BLaER1 (cell line): ENCODE measurements at regions not wholly inside any gene's neighbourhood (a gene's known extent, or its start where the extent isn't known, plus 50 kb on each side); places are given as distances from the start of the nearest gene placed in this dataset.
"Not testable (repeated sequence)": the region's sequence is repeated elsewhere in the genome, so short reads cannot be mapped to it uniquely, and the experiment has no call there.

Source experiments
- H3K27ac ChIP-seq: shearing (Covaris generic); formaldehyde crosslinking; 2 replicates; pipeline ENCODE4 v1.8.1; 2022
- H3K27me3 ChIP-seq: shearing (Covaris generic); formaldehyde crosslinking; 2 replicates; pipeline ENCODE4 v1.8.1; 2022
- H3K36me3 ChIP-seq: shearing (Covaris generic); formaldehyde crosslinking; 2 replicates; pipeline ENCODE4 v1.8.1; 2022
- H3K4me1 ChIP-seq: shearing (Covaris generic); formaldehyde crosslinking; 2 replicates; pipeline ENCODE4 v1.8.1; 2022
- H3K4me2 ChIP-seq: shearing (Covaris generic); formaldehyde crosslinking; 2 replicates; pipeline ENCODE4 v1.8.1; 2022
- H3K4me3 ChIP-seq: shearing (Covaris generic); formaldehyde crosslinking; 2 replicates; pipeline ENCODE4 v1.8.1; 2022
- H3K9ac ChIP-seq: shearing (Covaris generic); formaldehyde crosslinking; 2 replicates; pipeline ENCODE4 v1.8.1; 2022
- H3K9me3 ChIP-seq: shearing (Covaris generic); formaldehyde crosslinking; 2 replicates; pipeline ENCODE4 v1.8.1; 2022
- H4K20me1 ChIP-seq: shearing (Covaris generic); formaldehyde crosslinking; 2 replicates; pipeline ENCODE4 v1.8.1; 2022
- Cebpa-rat ChIP-seq: shearing (Covaris generic); IDR thresholded peaks from 2 replicates; pipeline ENCODE4 v1.8.1; 2022

- no peaks in the 10 kb centered on the region for H4K20me1 ChIP-seq
- no peak for TF ChIP-seq Cebpa-rat
- no peak overlapping the region for H3K27ac ChIP-seq
Measured at GRCh38 chr6:86217906-86218305, 575.2 kb upstream of the SYNCRIP start.

GRCh38 chr6:86215323-86215722, 572.6 kb upstream of the SYNCRIP start:
- Histone ChIP-seq H3K9ac (no peak overlapping the region), H4K20me1 (no peaks in the 10 kb centered on the region), H3K4me3 (no peak overlapping the region), H3K36me3 (no peaks in the 10 kb centered on the region), H3K27ac (no peak overlapping the region), H3K4me1 (no peaks in the 10 kb centered on the region), H3K4me2 (no peak overlapping the region), H3K9me3 (no peaks in the 10 kb centered on the region), H3K27me3 (no peaks in the 10 kb centered on the region)
- no peak for TF ChIP-seq Cebpa-rat

More at GRCh38 chr6:86217906-86218305, 575.2 kb upstream of the SYNCRIP start:
- Histone ChIP-seq H3K4me2 (no peak overlapping the region), H3K4me3 (no peak overlapping the region), H3K27me3 (no peaks in the 10 kb centered on the region), H3K9me3 (no peaks in the 10 kb centered on the region), H3K9ac (no peak overlapping the region), H3K36me3 (no peaks in the 10 kb centered on the region), H3K4me1 (no peaks in the 10 kb centered on the region)

- no peaks in the 10 kb centered on the region for H3K4me1 ChIP-seq
- H3K9ac ChIP-seq: no peak overlapping the region
- H3K27me3 ChIP-seq: no peaks in the 10 kb centered on the region
- H3K4me3 ChIP-seq: no peak overlapping the region
- no peak overlapping the region for H3K27ac ChIP-seq
- no peaks in the 10 kb centered on the region for H3K9me3 ChIP-seq
- TF ChIP-seq Cebpa-rat: no peak
- H3K4me2 ChIP-seq: no peak overlapping the region
- no peaks in the 10 kb centered on the region for H3K36me3 ChIP-seq
- H4K20me1 ChIP-seq: no peaks in the 10 kb centered on the region
Measured at GRCh38 chr6:86205980-86206379, 563.3 kb upstream of the SYNCRIP start.

- Histone ChIP-seq H3K4me1 (no peaks in the 10 kb centered on the region), H3K4me3 (no peak overlapping the region), H3K4me2 (no peak overlapping the region), H3K27me3 (no peaks in the 10 kb centered on the region), H3K9me3 (no peaks in the 10 kb centered on the region), H3K9ac (no peak overlapping the region), H4K20me1 (no peaks in the 10 kb centered on the region), H3K27ac (no peak overlapping the region), H3K36me3 (no peaks in the 10 kb centered on the region)
- TF ChIP-seq Cebpa-rat: no peak
Measured at GRCh38 chr6:86203044-86203443, 560.4 kb upstream of the SYNCRIP start.

- H3K27ac ChIP-seq: no peak overlapping the region
- H3K4me2 ChIP-seq: no peak overlapping the region
- no peak for TF ChIP-seq Cebpa-rat
- no peaks in the 10 kb centered on the region for H3K4me1 ChIP-seq
- no peaks in the 10 kb centered on the region for H3K9me3 ChIP-seq
- no peaks in the 10 kb centered on the region for H3K27me3 ChIP-seq
- no peak overlapping the region for H3K9ac ChIP-seq
- no peaks in the 10 kb centered on the region for H4K20me1 ChIP-seq
- no peak overlapping the region for H3K4me3 ChIP-seq
- H3K36me3 ChIP-seq: no peaks in the 10 kb centered on the region
Measured at GRCh38 chr6:86193821-86194220, 551.1 kb upstream of the SYNCRIP start.

GRCh38 chr6:86192123-86192522, 549.4 kb upstream of the SYNCRIP start:
- TF ChIP-seq Cebpa-rat: no peak
- no peak overlapping the region for H3K4me2 ChIP-seq
- H3K27me3 ChIP-seq: no peaks in the 10 kb centered on the region
- no peak overlapping the region for H3K9ac ChIP-seq
- no peaks in the 10 kb centered on the region for H4K20me1 ChIP-seq
- H3K9me3 ChIP-seq: no peaks in the 10 kb centered on the region
- H3K36me3 ChIP-seq: no peaks in the 10 kb centered on the region
- no peak overlapping the region for H3K27ac ChIP-seq
- no peak overlapping the region for H3K4me3 ChIP-seq
- H3K4me1 ChIP-seq: no peaks in the 10 kb centered on the region

- not testable (repeated sequence) for H3K4me1 ChIP-seq, H3K36me3 ChIP-seq, H3K4me2 ChIP-seq, H4K20me1 ChIP-seq, H3K9me3 ChIP-seq, H3K27ac ChIP-seq, H3K4me3 ChIP-seq, H3K9ac ChIP-seq, H3K27me3 ChIP-seq
Measured at GRCh38 chr6:86175149-86175548, 532.5 kb upstream of the SYNCRIP start.

- no peaks in the 10 kb centered on the region for H3K27me3 ChIP-seq
- H3K36me3 ChIP-seq: no peaks in the 10 kb centered on the region
- no peak overlapping the region for H3K4me3 ChIP-seq
- H3K9me3 ChIP-seq: no peaks in the 10 kb centered on the region
- no peaks in the 10 kb centered on the region for H3K4me1 ChIP-seq
- TF ChIP-seq Cebpa-rat: no peak
- H4K20me1 ChIP-seq: no peaks in the 10 kb centered on the region
- H3K4me2 ChIP-seq: no peak overlapping the region
- no peak overlapping the region for H3K9ac ChIP-seq
- H3K27ac ChIP-seq: no peak overlapping the region
Measured at GRCh38 chr6:86154852-86155251, 512.2 kb upstream of the SYNCRIP start.

GRCh38 chr6:86153521-86153920, 510.8 kb upstream of the SYNCRIP start:
- no peaks in the 10 kb centered on the region for H3K9me3 ChIP-seq
- no peaks in the 10 kb centered on the region for H3K27me3 ChIP-seq
- no peak overlapping the region for H3K27ac ChIP-seq
- H3K9ac ChIP-seq: no peak overlapping the region
- no peak for TF ChIP-seq Cebpa-rat
- H4K20me1 ChIP-seq: no peaks in the 10 kb centered on the region
- H3K36me3 ChIP-seq: no peaks in the 10 kb centered on the region
- no peak overlapping the region for H3K4me3 ChIP-seq
- no peak overlapping the region for H3K4me2 ChIP-seq
- no peaks in the 10 kb centered on the region for H3K4me1 ChIP-seq

GRCh38 chr6:86152546-86152945, 509.9 kb upstream of the SYNCRIP start:
- Histone ChIP-seq H3K27ac (no peak overlapping the region), H4K20me1 (no peaks in the 10 kb centered on the region), H3K36me3 (no peaks in the 10 kb centered on the region), H3K4me1 (no peaks in the 10 kb centered on the region), H3K9ac (no peak overlapping the region), H3K27me3 (no peaks in the 10 kb centered on the region), H3K4me2 (no peak overlapping the region), H3K4me3 (no peak overlapping the region), H3K9me3 (no peaks in the 10 kb centered on the region)
- TF ChIP-seq Cebpa-rat: no peak

- H3K4me3 ChIP-seq: no peak overlapping the region
- no peaks in the 10 kb centered on the region for H3K36me3 ChIP-seq
- H3K27me3 ChIP-seq: no peaks in the 10 kb centered on the region
- no peak overlapping the region for H3K27ac ChIP-seq
- no peaks in the 10 kb centered on the region for H4K20me1 ChIP-seq
- no peaks in the 10 kb centered on the region for H3K4me1 ChIP-seq
- TF ChIP-seq Cebpa-rat: no peak
- H3K9ac ChIP-seq: no peak overlapping the region
- no peak overlapping the region for H3K4me2 ChIP-seq
- no peaks in the 10 kb centered on the region for H3K9me3 ChIP-seq
Measured at GRCh38 chr6:86148586-86148985, 505.9 kb upstream of the SYNCRIP start.
